Transverse colon (tissue), 4 donors: ENCODE measurements at regions not wholly inside any gene's neighbourhood (a gene's known extent, or its start where the extent isn't known, plus 50 kb on each side); places are given as distances from the start of the nearest gene placed in this dataset.

Experiments
- DNase-seq: peaks from one replicate; pipeline ENCODE4 v3.0.0-alpha.2; 2019
- H3K27ac ChIP-seq, 4 donors: fragments of 200-600 bp; sonication (generic); 2 replicates each; pipeline ENCODE4 v1.5.1; 2016 to 2018; ENCODE audit warnings: inconsistent platforms in 4 of 4
- H3K27me3 ChIP-seq: fragments of 200-600 bp; sonication (generic); 2 replicates; pipeline ENCODE4 v1.5.1; 2017; ENCODE audit warnings: inconsistent platforms
- H3K36me3 ChIP-seq, 4 donors: fragments of 200-600 bp; sonication (generic); 2 replicates each; pipeline ENCODE4 v1.5.1; 2017 to 2019; ENCODE audit warnings: inconsistent platforms in 4 of 4
- H3K4me1 ChIP-seq, 4 donors: fragments of 200-600 bp; sonication (generic); 2 replicates each; pipeline ENCODE4 v1.5.1; 2017 to 2020; ENCODE audit warnings: inconsistent platforms in 4 of 4
- H3K4me3 ChIP-seq, 4 donors: fragments of 200-600 bp; sonication (generic); 1 replicate in 1 of 4; 2 replicates in 3 of 4; pipeline versions ENCODE4 v1.5.1 to v1.6.1; 2017 to 2019; ENCODE audit warnings: inconsistent platforms in 4 of 4
- H3K9me3 ChIP-seq, 2 donors: fragments of 200-600 bp; sonication (generic); 2 replicates each; pipeline ENCODE4 v1.5.1; 2017 to 2019; ENCODE audit warnings: inconsistent platforms in 2 of 2
- EP300 ChIP-seq: sonication (generic); formaldehyde crosslinking; IDR thresholded peaks from one replicate; pipeline ENCODE4 v1.6.1; 2017; ENCODE audit warnings: antibody characterized with exemption, low read depth
- POLR2A ChIP-seq: fragments of 450-650 bp; IDR thresholded peaks from one replicate; pipeline ENCODE4 v1.6.1; 2016; ENCODE audit warnings: antibody characterized with exemption, mild to moderate bottlenecking, moderate library complexity
- POLR2AphosphoS5 ChIP-seq, 3 donors: sonication (generic); formaldehyde crosslinking; IDR thresholded peaks; one replicate each; pipeline ENCODE4 v1.6.1; 2016; ENCODE audit warnings: antibody characterized with exemption in 3 of 3
- WGBS, 2 donors: methylation state at CpG; one replicate each; pipeline ENCODE4 v1.1.5; 2018; ENCODE audit warnings: low coverage in 1 of 2; 5-methylcytosine and 5-hydroxymethylcytosine counted together
- in situ Hi-C, 4 donors: fragments of 200-750 bp; cut with MboI; loops; one replicate each; pipeline versions ENCODE4 v1.15.0 to v1.15.1; 2017; ENCODE audit warnings: low sequenced_read_pairs in 3 of 4, low pct_ligation_motif_present in 1 of 4, low pct_unique_long_range_greater_than_20kb in 1 of 4
- intact Hi-C: fragments of 100-400 bp; cut with DNase I; formaldehyde crosslinking; loops from one replicate; pipeline ENCODE4 v1.15.1; 2023; ENCODE audit warnings: low total_unique reads
- TF ChIP-seq, protein P1 (sequence below), 5 experiments: fragments of 200-600 bp in 3 of 5; fragments of 450-650 bp in 2 of 5; sonication (generic) in 3 of 5; IDR thresholded peaks; 1 replicate in 2 of 5; 2 replicates in 3 of 5; pipeline ENCODE4 v1.5.1; 2016 to 2017; ENCODE audit warnings: antibody characterized with exemption in 5 of 5, inconsistent platforms in 3 of 5, mild to moderate bottlenecking in 2 of 5, moderate library complexity in 1 of 5

DNA sequence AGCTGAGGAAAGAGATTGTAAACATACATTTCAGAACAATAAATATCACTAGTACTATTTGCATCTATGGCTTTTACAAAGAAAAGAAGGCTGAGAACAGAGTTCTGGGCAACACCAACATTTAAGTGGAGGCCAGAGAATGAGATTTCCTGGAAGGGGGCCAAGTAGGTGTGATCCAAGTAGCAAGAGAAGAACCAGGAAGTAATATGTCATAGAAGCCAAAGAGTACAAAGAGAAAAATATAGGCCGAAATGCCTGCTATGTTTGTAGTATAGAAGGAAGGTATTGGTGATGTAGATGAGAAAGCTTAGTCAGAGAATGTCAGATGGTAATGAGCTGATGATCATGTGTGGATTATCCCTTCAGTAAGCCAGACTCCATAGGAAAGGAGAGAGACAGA is 94.5 kb downstream of the PERP start:
- WGBS, 2 donors = 33 to 77% methylated on average over 1 of the region's 1 CpG
- Histone ChIP-seq H3K36me3 (no peaks in the 10 kb centered on the region), H3K4me3 (no peak overlapping the region), H3K9me3 (no peaks in the 10 kb centered on the region), H3K4me1 (peaks cover 0 to 10% (median 0%) of the 10 kb centered on the region in 4 donors), H3K27me3 (no peaks in the 10 kb centered on the region), H3K27ac (no peak overlapping the region)
- no peak for TF ChIP-seq POLR2A
- no peak for TF ChIP-seq POLR2AphosphoS5 (IDR thresholded peaks at IDR 0.05)
- TF ChIP-seq EP300 = no peak
- TF ChIP-seq, protein P1, sequence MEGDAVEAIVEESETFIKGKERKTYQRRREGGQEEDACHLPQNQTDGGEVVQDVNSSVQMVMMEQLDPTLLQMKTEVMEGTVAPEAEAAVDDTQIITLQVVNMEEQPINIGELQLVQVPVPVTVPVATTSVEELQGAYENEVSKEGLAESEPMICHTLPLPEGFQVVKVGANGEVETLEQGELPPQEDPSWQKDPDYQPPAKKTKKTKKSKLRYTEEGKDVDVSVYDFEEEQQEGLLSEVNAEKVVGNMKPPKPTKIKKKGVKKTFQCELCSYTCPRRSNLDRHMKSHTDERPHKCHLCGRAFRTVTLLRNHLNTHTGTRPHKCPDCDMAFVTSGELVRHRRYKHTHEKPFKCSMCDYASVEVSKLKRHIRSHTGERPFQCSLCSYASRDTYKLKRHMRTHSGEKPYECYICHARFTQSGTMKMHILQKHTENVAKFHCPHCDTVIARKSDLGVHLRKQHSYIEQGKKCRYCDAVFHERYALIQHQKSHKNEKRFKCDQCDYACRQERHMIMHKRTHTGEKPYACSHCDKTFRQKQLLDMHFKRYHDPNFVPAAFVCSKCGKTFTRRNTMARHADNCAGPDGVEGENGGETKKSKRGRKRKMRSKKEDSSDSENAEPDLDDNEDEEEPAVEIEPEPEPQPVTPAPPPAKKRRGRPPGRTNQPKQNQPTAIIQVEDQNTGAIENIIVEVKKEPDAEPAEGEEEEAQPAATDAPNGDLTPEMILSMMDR (IDR thresholded peaks at IDR 0.05) = no peak
- DNase-seq = peak; percentile 23
- intact Hi-C loops = no loop called here
- in situ Hi-C loops = loop anchor here in 1 of 4 donors (25.0 kb wide), 1 partner anchor 275 kb away; no protein-coding TSS in a partner anchor

DNA sequence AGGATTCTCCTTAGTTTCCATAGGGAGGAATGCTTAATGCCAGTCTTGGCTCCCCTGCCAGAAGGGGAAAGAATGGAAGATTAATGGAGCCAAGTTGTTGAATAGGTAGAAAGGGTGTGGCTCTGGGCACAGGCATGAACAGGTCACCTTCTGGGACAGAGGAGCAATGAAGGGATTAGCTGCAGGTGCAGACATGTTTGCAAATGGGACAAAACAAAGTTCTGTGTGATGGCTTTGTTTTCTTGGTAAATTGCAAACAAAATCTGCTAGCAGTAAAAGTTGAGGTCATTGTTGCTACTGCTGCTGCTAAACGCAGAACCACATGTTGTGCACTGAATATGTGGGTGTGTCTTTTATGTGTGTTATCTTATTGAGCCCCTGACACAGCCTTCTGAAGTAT is 93.3 kb downstream of the PERP start:
- no peaks in the 10 kb centered on the region for H3K27me3 ChIP-seq
- no peak overlapping the region for H3K4me3 ChIP-seq
- DNase-seq = no peak
- H3K27ac ChIP-seq = no peak overlapping the region
- H3K4me1 ChIP-seq = peaks cover 0 to 10% (median 0%) of the 10 kb centered on the region in 4 donors
- in situ Hi-C loops = loop anchor here in 1 of 4 donors (25.0 kb wide), 1 partner anchor 273 kb away; no protein-coding TSS in a partner anchor
- H3K36me3 ChIP-seq = no peaks in the 10 kb centered on the region
- TF ChIP-seq POLR2AphosphoS5 (IDR thresholded peaks at IDR 0.05) = no peak
- TF ChIP-seq, protein P1 (IDR thresholded peaks at IDR 0.05) = no peak
- no peak for TF ChIP-seq EP300
- no peak for TF ChIP-seq POLR2A
- H3K9me3 ChIP-seq = no peaks in the 10 kb centered on the region
- intact Hi-C loops = no loop called here
- WGBS, 2 donors = 17 to 40% methylated on average over 1 of the region's 1 CpG

DNA sequence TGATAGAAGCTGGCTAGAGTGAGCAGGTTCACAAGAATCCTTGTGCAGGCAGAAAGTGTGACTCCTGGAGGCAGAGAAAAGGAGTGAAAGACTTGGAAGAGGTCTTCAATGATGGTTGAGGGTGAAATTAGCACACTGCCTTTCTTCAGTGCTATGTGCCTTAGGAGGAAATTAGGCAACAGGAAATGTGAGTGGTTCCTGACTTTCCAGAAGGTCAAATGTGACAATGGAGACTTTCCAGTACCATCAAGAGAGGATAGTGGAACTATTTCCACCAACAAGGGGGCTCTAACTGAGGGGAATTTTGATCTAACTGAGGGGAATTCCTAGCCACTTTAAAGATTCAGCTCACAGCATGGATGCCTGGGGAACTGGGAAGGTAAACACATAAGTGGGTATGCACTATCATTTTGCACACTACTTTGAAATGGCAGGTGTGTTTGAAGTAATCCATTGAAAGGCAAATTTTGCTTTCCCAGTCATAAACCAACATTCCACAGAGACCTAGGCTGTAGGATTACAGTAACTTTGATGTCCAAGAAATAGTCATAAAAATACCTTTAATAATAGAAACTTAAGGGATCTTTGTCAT is 90.0 kb downstream of the PERP start:
- Histone ChIP-seq H3K27ac (no peak overlapping the region), H3K4me3 (no peak overlapping the region), H3K4me1 (peaks cover 0 to 10% (median 0%) of the 10 kb centered on the region in 4 donors), H3K9me3 (no peaks in the 10 kb centered on the region), H3K27me3 (no peaks in the 10 kb centered on the region), H3K36me3 (no peaks in the 10 kb centered on the region)
- DNase-seq = no peak
- TF ChIP-seq POLR2A (no peak), EP300 (no peak), POLR2AphosphoS5 (IDR thresholded peaks at IDR 0.05) (no peak)
- in situ Hi-C loops = loop anchor here in 1 of 4 donors (25.0 kb wide), 1 partner anchor 270 kb away; no protein-coding TSS in a partner anchor
- intact Hi-C loops = no loop called here

DNA sequence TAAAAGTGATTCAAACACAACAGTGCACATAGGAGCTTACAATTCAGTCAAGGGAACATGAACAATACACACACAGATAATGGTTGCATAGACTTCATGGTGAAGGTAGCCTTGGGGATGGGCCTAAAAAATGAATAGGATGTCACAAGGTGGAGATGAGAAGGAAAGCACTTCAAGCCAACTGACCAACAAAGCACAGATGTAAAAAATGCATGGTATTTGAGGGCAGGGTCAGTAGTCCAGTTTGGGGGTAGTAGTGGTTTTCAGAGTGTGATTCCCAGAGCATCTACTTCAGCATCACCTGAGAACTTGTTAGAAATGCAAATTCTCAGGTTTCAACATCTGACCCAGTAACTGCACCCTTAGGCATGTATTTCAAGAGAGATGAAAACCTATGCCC is 88.9 kb downstream of the PERP start:
- no peaks in the 10 kb centered on the region for H3K27me3 ChIP-seq
- in situ Hi-C loops = loop anchor here in 1 of 4 donors (25.0 kb wide), 1 partner anchor 269 kb away; no protein-coding TSS in a partner anchor
- TF ChIP-seq POLR2A = no peak
- no peak for TF ChIP-seq EP300
- TF ChIP-seq POLR2AphosphoS5 (IDR thresholded peaks at IDR 0.05) = no peak
- TF ChIP-seq, protein P1 (IDR thresholded peaks at IDR 0.05) = no peak
- H3K4me1 ChIP-seq = peaks cover 0 to 6% (median 0%) of the 10 kb centered on the region in 4 donors
- H3K27ac ChIP-seq = no peak overlapping the region
- no peak overlapping the region for H3K4me3 ChIP-seq
- no peak for DNase-seq
- H3K36me3 ChIP-seq = no peaks in the 10 kb centered on the region
- H3K9me3 ChIP-seq = no peaks in the 10 kb centered on the region
- intact Hi-C loops = no loop called here
